ACC112 (cell line): ENCODE measurements at regions not wholly inside any gene's neighbourhood (a gene's known extent, or its start where the extent isn't known, plus 50 kb on each side); places are given as distances from the start of the nearest gene placed in this dataset.

ENCODE experiments used
- H2AFZ ChIP-seq: fragments of 200-600 bp; sonication (generic); one replicate; pipeline ENCODE4 v1.6.0; 2017; ENCODE audit warnings: antibody characterized with exemption, low read length; ENCODE audit not compliant: unreplicated experiment
- H3K27ac ChIP-seq: fragments of 200-600 bp; sonication (generic); 2 replicates; pipeline ENCODE4 v1.5.1; 2014; ENCODE audit warnings: low read depth, mild to moderate bottlenecking, antibody characterized with exemption, low read length, moderate library complexity
- H3K27me3 ChIP-seq: fragments of 200-600 bp; sonication (generic); 2 replicates; pipeline ENCODE4 v1.6.1; 2014; ENCODE audit warnings: mild to moderate bottlenecking, antibody characterized with exemption, low read length, moderate library complexity, mixed read lengths; ENCODE audit not compliant: insufficient read depth
- H3K36me3 ChIP-seq: fragments of 200-600 bp; sonication (generic); 2 replicates; pipeline ENCODE4 v1.6.1; 2016; ENCODE audit warnings: mild to moderate bottlenecking, antibody characterized with exemption, low read length, moderate library complexity, mixed read lengths; ENCODE audit not compliant: insufficient read depth
- H3K4me1 ChIP-seq: fragments of 200-600 bp; sonication (generic); one replicate; pipeline ENCODE4 v1.6.1; 2016; ENCODE audit warnings: low read length, mixed read lengths; ENCODE audit not compliant: insufficient read depth, unreplicated experiment, control insufficient read depth
- H3K4me3 ChIP-seq: fragments of 200-600 bp; sonication (generic); 2 replicates; pipeline ENCODE4 v1.5.1; 2014; ENCODE audit warnings: mild to moderate bottlenecking, low read depth, low read length
- H3K79me2 ChIP-seq: fragments of 200-600 bp; sonication (generic); one replicate; pipeline ENCODE4 v1.6.0; 2016; ENCODE audit warnings: low read length; ENCODE audit not compliant: control insufficient read depth, unreplicated experiment, insufficient read depth

DNA sequence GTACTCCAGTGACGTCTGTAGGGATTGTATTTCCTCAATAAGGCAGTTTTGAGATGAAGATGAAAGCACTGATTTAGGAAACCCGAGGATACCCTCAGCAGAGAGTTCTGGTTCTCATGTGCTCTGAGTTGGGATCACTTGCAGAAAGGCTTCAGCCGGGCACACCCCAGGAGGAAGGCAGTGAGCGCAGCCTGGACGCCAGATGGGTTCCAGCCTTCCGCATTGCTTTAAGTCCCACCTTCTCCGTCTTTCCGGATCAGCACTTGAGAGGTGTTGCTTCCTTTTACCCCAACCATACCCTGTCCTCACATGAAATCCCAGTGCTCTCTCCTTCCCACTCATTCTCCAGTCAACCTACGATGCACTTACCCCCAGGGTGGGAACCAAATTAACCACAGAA is 239.5 kb upstream of the CADM1 start:
- Histone ChIP-seq H3K27me3 (no peaks in the 10 kb centered on the region), H2AFZ (no peak overlapping the region), H3K79me2 (no peaks in the 10 kb centered on the region), H3K36me3 (no peaks in the 10 kb centered on the region), H3K4me1 (no peaks in the 10 kb centered on the region), H3K4me3 (no peak overlapping the region), H3K27ac (no peak overlapping the region)

DNA sequence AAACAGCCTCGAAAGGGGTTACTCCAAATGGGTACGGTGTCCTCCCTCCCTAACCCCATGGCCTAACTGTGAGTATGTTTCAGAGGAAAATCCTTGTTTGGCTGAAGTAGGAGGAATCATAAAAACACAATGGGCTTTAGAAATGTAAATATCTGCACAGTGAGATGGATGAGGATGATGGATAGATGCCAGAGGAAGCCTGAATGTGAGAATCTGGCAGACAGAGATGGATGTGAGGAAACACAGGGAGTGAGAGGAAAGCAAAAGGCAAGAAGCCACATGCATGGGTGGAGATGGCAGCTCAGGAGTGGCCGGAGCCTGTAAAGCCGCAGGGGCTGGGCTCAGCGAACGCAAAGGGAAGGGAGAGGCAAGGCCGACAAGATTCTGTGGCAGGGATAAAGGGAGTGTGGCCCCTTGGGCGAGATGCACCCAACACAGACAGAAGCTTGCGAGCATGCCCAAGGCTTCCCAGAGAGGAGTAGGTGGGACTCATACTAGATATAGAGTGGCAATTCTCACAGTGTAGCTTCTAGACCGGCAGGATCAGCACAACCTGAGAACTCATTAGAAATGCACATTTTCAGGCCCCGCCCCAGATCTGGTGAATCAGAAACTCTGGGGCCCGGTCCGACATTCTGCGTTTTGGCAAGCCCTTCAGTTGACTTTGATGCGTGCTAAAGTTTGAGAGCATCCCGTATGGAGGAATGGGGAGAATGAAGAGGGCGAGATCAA is 237.3 kb upstream of the CADM1 start:
- H3K27ac ChIP-seq = no peak overlapping the region

DNA sequence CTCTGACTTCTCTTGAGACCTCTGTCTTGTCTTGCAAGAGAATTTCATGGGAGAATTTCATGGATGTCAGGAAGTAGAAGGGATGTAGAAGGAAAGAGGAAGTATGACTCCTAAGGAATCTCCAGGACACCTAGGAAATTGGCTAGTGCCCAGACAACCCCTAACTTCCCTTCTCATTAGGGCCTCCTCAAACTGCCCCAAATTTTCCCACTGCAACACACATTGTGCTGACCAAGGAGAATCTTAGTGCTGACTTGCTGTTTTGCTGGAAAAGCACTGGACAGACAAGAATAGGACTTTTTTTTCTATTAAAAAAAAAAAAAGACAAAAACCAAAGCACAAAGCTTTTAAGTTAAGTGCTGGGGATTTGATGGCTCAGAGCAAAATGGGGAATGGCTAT is 236.1 kb upstream of the CADM1 start:
- Histone ChIP-seq H3K79me2 (no peaks in the 10 kb centered on the region), H2AFZ (no peak overlapping the region), H3K36me3 (no peaks in the 10 kb centered on the region), H3K4me3 (no peak overlapping the region), H3K27me3 (no peaks in the 10 kb centered on the region), H3K27ac (no peak overlapping the region), H3K4me1 (no peaks in the 10 kb centered on the region)

More for the DNA sequence above, 237.3 kb upstream of the CADM1 start:
- no peaks in the 10 kb centered on the region for H3K27me3 ChIP-seq
- no peaks in the 10 kb centered on the region for H3K36me3 ChIP-seq
- no peaks in the 10 kb centered on the region for H3K4me1 ChIP-seq
- no peaks in the 10 kb centered on the region for H3K79me2 ChIP-seq
- H2AFZ ChIP-seq = no peak overlapping the region
- no peak overlapping the region for H3K4me3 ChIP-seq

DNA sequence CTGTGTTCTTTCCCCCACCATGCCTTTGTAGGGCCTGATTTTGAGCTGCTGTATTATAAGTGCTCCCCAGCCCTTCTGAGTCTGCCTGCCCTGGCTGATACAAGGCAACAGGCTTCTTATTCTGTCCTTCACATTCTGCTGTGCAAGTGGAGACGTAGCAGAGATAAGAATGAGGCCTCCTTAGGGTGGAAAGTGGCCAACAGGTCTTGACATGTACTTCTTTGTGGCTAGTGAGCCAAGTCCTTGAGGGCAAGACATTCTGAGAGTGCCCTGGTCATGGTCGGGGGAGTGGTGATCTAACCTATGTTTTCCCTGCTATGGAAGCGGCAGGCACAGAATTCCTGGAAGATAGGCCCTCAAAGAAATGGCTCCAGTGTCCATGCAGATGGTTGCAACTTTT is 235.7 kb upstream of the CADM1 start:
- no peak overlapping the region for H2AFZ ChIP-seq
- H3K36me3 ChIP-seq = no peaks in the 10 kb centered on the region
- H3K4me1 ChIP-seq = no peaks in the 10 kb centered on the region
- H3K27ac ChIP-seq = no peak overlapping the region
- H3K79me2 ChIP-seq = no peaks in the 10 kb centered on the region
- no peak overlapping the region for H3K4me3 ChIP-seq
- no peaks in the 10 kb centered on the region for H3K27me3 ChIP-seq

DNA sequence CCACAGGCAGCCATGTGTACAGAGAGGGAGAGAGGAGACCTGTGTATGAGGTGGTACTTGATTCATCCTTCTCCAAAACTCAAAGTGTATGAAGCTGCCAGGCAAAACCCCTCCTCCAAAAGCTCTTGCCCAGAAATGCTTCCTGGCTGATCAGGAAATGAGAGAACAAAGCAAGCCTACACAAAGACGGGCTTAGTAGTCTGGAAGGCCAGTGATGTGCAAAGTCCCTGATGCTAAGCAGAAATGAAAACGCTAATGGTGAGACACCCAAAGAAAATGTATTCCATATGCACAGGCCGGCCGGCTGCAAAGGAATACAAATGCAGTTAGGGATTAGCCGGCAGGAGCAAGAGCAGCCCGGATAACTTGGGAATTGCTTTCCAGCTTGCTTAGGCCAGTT is 234.9 kb upstream of the CADM1 start:
- Histone ChIP-seq H3K27ac (no peak overlapping the region), H3K79me2 (no peaks in the 10 kb centered on the region), H3K4me1 (no peaks in the 10 kb centered on the region), H3K36me3 (no peaks in the 10 kb centered on the region), H3K27me3 (no peaks in the 10 kb centered on the region), H2AFZ (no peak overlapping the region), H3K4me3 (no peak overlapping the region)

DNA sequence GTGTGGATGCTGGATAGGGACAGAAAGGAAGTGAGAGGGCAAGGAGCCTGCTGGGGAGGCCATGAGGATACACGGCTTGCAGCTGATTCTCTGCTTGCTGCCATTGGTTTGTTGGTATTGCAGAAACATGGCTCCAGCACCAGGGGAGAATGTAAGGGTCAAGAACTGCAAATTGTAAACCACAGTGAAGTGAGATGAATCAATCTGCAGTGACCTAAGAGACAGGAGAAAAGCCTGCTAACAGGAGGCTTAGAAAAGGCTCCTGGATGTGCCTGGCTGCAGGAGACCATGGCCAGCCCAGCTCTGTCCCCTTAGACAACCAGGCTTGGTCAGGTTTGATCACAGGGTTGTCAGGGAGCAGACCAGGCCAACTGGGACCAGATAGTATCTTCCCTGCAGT is 233.7 kb upstream of the CADM1 start:
- no peak overlapping the region for H3K27ac ChIP-seq
- no peaks in the 10 kb centered on the region for H3K4me1 ChIP-seq
- H3K27me3 ChIP-seq = no peaks in the 10 kb centered on the region
- no peak overlapping the region for H2AFZ ChIP-seq
- H3K36me3 ChIP-seq = no peaks in the 10 kb centered on the region
- no peaks in the 10 kb centered on the region for H3K79me2 ChIP-seq
- no peak overlapping the region for H3K4me3 ChIP-seq

DNA sequence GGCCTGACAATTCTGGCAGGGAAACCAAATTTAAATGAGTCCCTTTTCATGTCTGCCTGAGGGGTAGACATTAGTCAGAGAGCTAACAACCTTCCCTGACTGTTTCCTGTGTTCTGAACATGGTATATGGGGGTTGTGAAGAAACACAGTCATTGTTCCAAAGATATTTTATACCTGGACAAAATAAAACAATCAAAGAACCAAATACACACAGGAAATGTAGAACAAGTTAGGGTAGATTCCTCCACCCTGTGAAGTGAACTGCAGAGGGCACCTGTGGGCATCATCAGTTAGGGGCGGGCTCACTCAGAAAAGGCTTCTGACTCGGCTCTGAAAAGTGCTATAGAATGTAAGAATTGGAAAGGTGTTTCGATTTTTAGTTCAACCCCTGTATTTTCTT is 231.9 kb upstream of the CADM1 start:
- no peaks in the 10 kb centered on the region for H3K36me3 ChIP-seq
- H2AFZ ChIP-seq = no peak overlapping the region
- H3K4me3 ChIP-seq = no peak overlapping the region
- no peaks in the 10 kb centered on the region for H3K79me2 ChIP-seq
- H3K27me3 ChIP-seq = no peaks in the 10 kb centered on the region
- no peaks in the 10 kb centered on the region for H3K4me1 ChIP-seq
- no peak overlapping the region for H3K27ac ChIP-seq

DNA sequence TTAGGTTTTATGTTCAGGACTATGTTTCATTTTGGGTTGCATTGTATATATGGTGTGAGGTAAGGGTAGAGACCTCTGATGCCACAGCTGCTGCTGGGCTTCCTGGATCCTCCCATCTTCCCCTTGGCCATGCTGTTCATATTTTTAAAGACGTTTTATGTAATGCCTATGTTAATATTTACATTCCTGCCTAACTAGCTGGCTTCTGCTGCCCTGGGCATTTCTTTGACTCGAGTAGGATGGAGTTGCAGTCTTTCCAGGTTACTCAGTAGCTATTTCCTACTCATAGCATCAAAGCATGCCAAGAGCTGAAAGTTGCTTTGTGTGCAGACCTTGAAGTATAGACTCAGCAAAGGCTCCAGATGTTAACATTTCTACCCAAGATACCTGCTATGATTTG is 220.5 kb upstream of the CADM1 start:
- Histone ChIP-seq H3K79me2 (no peaks in the 10 kb centered on the region), H2AFZ (no peak overlapping the region), H3K4me3 (no peak overlapping the region), H3K4me1 (no peaks in the 10 kb centered on the region), H3K36me3 (no peaks in the 10 kb centered on the region), H3K27ac (no peak overlapping the region), H3K27me3 (no peaks in the 10 kb centered on the region)

DNA sequence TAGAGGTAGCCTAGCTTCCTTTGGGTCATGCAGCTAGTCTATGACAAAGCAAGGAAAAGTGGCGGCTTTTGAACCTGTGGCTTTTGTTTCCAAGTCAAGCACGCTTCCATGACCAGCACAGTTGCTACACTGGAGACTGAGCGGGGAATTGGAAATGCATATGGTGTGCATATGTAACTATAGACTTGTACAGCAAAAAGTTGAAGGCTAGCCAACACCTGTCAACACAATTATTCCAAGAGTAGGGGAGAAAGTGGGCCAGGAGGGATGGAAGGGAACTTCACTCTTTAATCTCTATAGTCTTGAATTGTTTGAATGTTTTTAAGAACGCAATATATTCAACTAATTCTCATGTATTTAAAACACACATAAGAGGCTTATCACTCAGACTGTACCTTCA is 218.5 kb upstream of the CADM1 start:
- Histone ChIP-seq H3K27me3 (no peaks in the 10 kb centered on the region), H2AFZ (no peak overlapping the region), H3K36me3 (no peaks in the 10 kb centered on the region), H3K27ac (no peak overlapping the region), H3K4me1 (no peaks in the 10 kb centered on the region), H3K79me2 (no peaks in the 10 kb centered on the region), H3K4me3 (no peak overlapping the region)

DNA sequence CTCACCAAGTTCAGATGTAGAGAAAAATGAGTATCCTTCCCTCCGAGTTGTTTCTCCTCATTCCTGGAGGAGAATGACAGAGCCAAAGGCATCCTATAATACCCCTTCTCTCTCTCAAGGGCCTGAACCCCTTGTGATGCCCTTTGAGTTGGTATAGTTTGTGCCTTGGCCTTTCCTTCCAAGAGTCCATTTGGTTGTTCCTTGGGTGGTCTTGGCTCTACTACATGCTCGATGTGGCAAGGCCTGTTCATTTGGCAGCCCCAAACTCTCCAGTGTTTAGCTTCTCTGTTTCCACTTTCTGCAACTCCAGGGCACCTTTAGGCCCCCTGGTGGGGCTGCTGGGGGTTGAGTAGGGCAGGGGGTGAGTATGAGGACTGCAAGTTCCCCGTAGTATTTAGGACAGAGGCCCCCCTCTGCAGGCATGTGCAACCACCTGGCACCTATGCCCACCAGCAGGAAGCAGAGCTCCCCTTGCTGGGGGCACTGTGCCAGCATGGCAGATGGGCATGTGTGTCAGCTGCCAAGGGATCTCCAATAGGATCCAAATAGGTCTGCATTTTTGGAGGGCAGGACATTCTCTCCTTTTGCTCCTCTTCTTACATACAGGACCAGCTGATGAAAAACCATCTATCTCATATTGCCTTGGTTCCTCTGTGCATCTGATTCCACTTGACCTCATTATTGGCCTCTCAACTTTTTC is 217.2 kb upstream of the CADM1 start:
- Histone ChIP-seq H3K27me3 (no peaks in the 10 kb centered on the region), H3K4me1 (no peaks in the 10 kb centered on the region), H2AFZ (no peak overlapping the region), H3K27ac (no peak overlapping the region), H3K79me2 (no peaks in the 10 kb centered on the region), H3K4me3 (no peak overlapping the region), H3K36me3 (no peaks in the 10 kb centered on the region)

DNA sequence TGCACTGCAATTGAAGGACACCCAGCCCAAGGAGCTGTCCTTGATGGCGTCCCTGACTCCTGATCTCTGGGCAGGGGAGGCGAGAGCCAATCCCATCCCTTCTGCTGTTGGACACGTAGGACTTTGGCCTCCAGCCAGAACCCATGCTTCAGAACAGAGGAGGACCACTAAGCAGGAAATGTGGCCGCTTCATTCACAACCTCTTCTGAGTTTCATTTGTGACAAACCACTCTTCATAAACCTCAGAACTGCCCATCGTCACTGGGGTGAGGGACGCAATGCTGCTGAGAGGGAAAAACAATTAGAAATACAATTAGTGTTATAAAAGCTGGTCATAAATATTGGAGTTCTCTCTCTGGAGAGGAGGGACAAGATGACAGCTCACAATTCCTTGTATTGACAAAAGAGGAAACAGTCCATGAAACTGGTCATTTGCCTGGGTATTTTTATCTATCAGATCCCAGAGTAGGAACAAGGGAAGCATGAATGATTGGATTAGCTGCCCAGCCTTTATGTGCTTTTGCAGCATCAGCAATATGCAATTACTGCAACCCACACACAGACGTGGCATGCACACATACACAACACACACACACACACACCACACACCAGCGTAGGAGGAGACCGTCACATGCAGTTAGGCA is 216.5 kb upstream of the CADM1 start:
- Histone ChIP-seq H3K36me3 (no peaks in the 10 kb centered on the region), H2AFZ (no peak overlapping the region), H3K4me1 (no peaks in the 10 kb centered on the region), H3K79me2 (no peaks in the 10 kb centered on the region), H3K27ac (no peak overlapping the region), H3K4me3 (no peak overlapping the region), H3K27me3 (no peaks in the 10 kb centered on the region)
